GM23248 (cell line): ENCODE measurements at regions not wholly inside any gene's neighbourhood (a gene's known extent, or its start where the extent isn't known, plus 50 kb on each side); places are given as distances from the start of the nearest gene placed in this dataset.

Experiments used
- DNase-seq: peaks from one replicate; pipeline ENCODE4 v3.0.0-alpha.2; 2015
- H2AFZ ChIP-seq: fragments of 200-600 bp; sonication (generic); 2 replicates; pipeline ENCODE4 v1.6.1; 2016; ENCODE audit warnings: antibody characterized with exemption
- H3F3A ChIP-seq: fragments of 200-600 bp; sonication (generic); 2 replicates; pipeline ENCODE4 v1.6.1; 2016; ENCODE audit warnings: mild to moderate bottlenecking, antibody characterized with exemption, mixed run types; ENCODE audit not compliant: insufficient read depth
- H3K27ac ChIP-seq: fragments of 200-600 bp; sonication (generic); 2 replicates; pipeline ENCODE4 v1.5.1; 2016; ENCODE audit warnings: mild to moderate bottlenecking
- H3K27me3 ChIP-seq: fragments of 200-600 bp; sonication (generic); replicated peaks from 2 replicates; pipeline ENCODE4 v1.6.1; 2016; ENCODE audit warnings: mild to moderate bottlenecking; ENCODE audit not compliant: insufficient read depth
- H3K36me3 ChIP-seq: fragments of 200-600 bp; sonication (generic); 2 replicates; pipeline ENCODE4 v1.6.1; 2016; ENCODE audit warnings: low read depth, mild to moderate bottlenecking
- H3K4me1 ChIP-seq: fragments of 200-600 bp; sonication (generic); 2 replicates; pipeline ENCODE4 v1.6.1; 2016; ENCODE audit warnings: mild to moderate bottlenecking; ENCODE audit not compliant: insufficient read depth
- H3K4me2 ChIP-seq: fragments of 200-600 bp; sonication (generic); one replicate; pipeline ENCODE4 v1.6.1; 2016; ENCODE audit warnings: mild to moderate bottlenecking; ENCODE audit not compliant: unreplicated experiment
- H3K4me3 ChIP-seq: fragments of 200-600 bp; sonication (generic); 2 replicates; pipeline ENCODE4 v1.5.1; 2016; ENCODE audit warnings: mild to moderate bottlenecking
- H3K79me2 ChIP-seq: fragments of 200-600 bp; sonication (generic); 2 replicates; pipeline ENCODE4 v1.6.1; 2016; ENCODE audit warnings: mild to moderate bottlenecking; ENCODE audit not compliant: insufficient read depth
- H3K9ac ChIP-seq: fragments of 200-600 bp; sonication (generic); 2 replicates; pipeline ENCODE4 v1.6.1; 2016; ENCODE audit warnings: mild to moderate bottlenecking
- H3K9me2 ChIP-seq: fragments of 200-600 bp; sonication (generic); 2 replicates; pipeline ENCODE4 v1.6.1; 2016; ENCODE audit warnings: mixed run types, mild to moderate bottlenecking, moderate library complexity; ENCODE audit not compliant: insufficient read depth
- H3K9me3 ChIP-seq: fragments of 200-600 bp; sonication (generic); one replicate; pipeline ENCODE4 v1.6.1; 2017; ENCODE audit warnings: low read depth
- H4K20me1 ChIP-seq: fragments of 200-600 bp; sonication (generic); 2 replicates; pipeline ENCODE4 v1.6.0; 2016; ENCODE audit not compliant: insufficient read depth
- EZH2 ChIP-seq: fragments of 200-600 bp; sonication (generic); IDR thresholded peaks from 2 replicates; pipeline ENCODE4 v1.6.1; 2018; ENCODE audit warnings: antibody characterized with exemption, mild to moderate bottlenecking; ENCODE audit not compliant: insufficient read depth, poor library complexity, severe bottlenecking
- EZH2phosphoT487 ChIP-seq: fragments of 200-600 bp; sonication (generic); IDR thresholded peaks from 2 replicates; pipeline ENCODE4 v1.6.1; 2018; ENCODE audit warnings: antibody characterized with exemption, moderate library complexity, mild to moderate bottlenecking, low read depth; ENCODE audit not compliant: insufficient read depth
- WGBS, 2 experiments: methylation state at CpG; one replicate each; pipeline ENCODE4 v1.1.6; 2015 to 2017; ENCODE audit warnings: low lambda C conversion rate in 2 of 2, low coverage in 1 of 2; ENCODE audit errors: missing lambda C conversion rate in 2 of 2; 5-methylcytosine and 5-hydroxymethylcytosine counted together
- in situ Hi-C: fragments of 300-500 bp; cut with MboI; formaldehyde crosslinking; loops from 2 replicates; pipeline ENCODE4 v1.15.0; 2020

GRCh38 chr2:236641051-236641726, 71.6 kb downstream of the ACKR3 start:
- WGBS, 2 experiments = 90 to 91% methylated on average over 16 of the region's 16 CpGs
- DNase-seq = no peak
- H2AFZ ChIP-seq = no peak overlapping the region

GRCh38 chr2:236642125-236642524, 72.5 kb downstream of the ACKR3 start:
- 0 out of 2 replicates have a peak overlapping the region, but pooled peaks have one; percentile 16 for H3K4me3 ChIP-seq
- 9 to 11% methylated on average over 4 of the region's 4 CpGs for WGBS, 2 experiments
- peaks cover 21% of the 10 kb centered on the region for H3K4me1 ChIP-seq
- peak overlapping the region; percentile 67 for H3K9ac ChIP-seq
- no peaks in the 10 kb centered on the region for H3K9me3 ChIP-seq
- H3K9me2 ChIP-seq = no peaks in the 10 kb centered on the region
- in situ Hi-C loops = no loop called here
- H3K4me2 ChIP-seq = peak overlapping the region; percentile 48
- TF ChIP-seq EZH2phosphoT487 (no peak), EZH2 (no peak)
- no peaks in the 10 kb centered on the region for H3K27me3 ChIP-seq
- DNase-seq = peak; percentile 58
- peak overlapping the region; percentile 98 for H3K27ac ChIP-seq
- no peaks in the 10 kb centered on the region for H3K36me3 ChIP-seq
- H3K79me2 ChIP-seq = no peaks in the 10 kb centered on the region
- no peaks in the 10 kb centered on the region for H4K20me1 ChIP-seq
- H3F3A ChIP-seq = peaks cover 19% of the 10 kb centered on the region
- peak overlapping the region; percentile 39 for H2AFZ ChIP-seq

More at GRCh38 chr2:236641051-236641726, 71.6 kb downstream of the ACKR3 start:
- Histone ChIP-seq H3K27ac (no peak overlapping the region; the same call in 1 of the 2 replicates), H3K9ac (no peak overlapping the region), H4K20me1 (no peaks in the 10 kb centered on the region), H3K4me1 (peaks cover 21% of the 10 kb centered on the region), H3K9me3 (no peaks in the 10 kb centered on the region), H3K79me2 (no peaks in the 10 kb centered on the region), H3K27me3 (no peaks in the 10 kb centered on the region), H3K4me2 (no peak overlapping the region), H3K4me3 (no peak overlapping the region), H3F3A (peaks cover 19% of the 10 kb centered on the region), H3K9me2 (no peaks in the 10 kb centered on the region), H3K36me3 (no peaks in the 10 kb centered on the region)
- in situ Hi-C loops = no loop called here
- TF ChIP-seq EZH2phosphoT487 (no peak), EZH2 (no peak)

- Histone ChIP-seq H3K4me3 (peak overlapping the region; percentile 62), H3K9me2 (no peaks in the 10 kb centered on the region), H3K9me3 (no peaks in the 10 kb centered on the region), H3F3A (peaks cover 19% of the 10 kb centered on the region), H3K36me3 (no peaks in the 10 kb centered on the region), H3K4me2 (peak overlapping the region; percentile 88), H3K27me3 (no peaks in the 10 kb centered on the region), H2AFZ (peak overlapping the region; percentile 79), H3K9ac (peak overlapping the region; percentile 86), H3K79me2 (no peaks in the 10 kb centered on the region), H4K20me1 (no peaks in the 10 kb centered on the region), H3K4me1 (peaks cover 21% of the 10 kb centered on the region), H3K27ac (peak overlapping the region; percentile 98)
- DNase-seq = peak; percentile 99
- no peak for TF ChIP-seq EZH2phosphoT487
- no peak for TF ChIP-seq EZH2
- in situ Hi-C loops = no loop called here
- 1% methylated on average over 23 of the region's 23 CpGs for WGBS, 2 experiments
Observed at GRCh38 chr2:236642584-236643291, 73.1 kb downstream of the ACKR3 start.

- peak overlapping the region; percentile 98 for H3K27ac ChIP-seq
- H3K27me3 ChIP-seq = no peaks in the 10 kb centered on the region
- DNase-seq = no peak
- in situ Hi-C loops = no loop called here
- peak overlapping the region; percentile 86 for H3K9ac ChIP-seq
- H3K9me3 ChIP-seq = no peaks in the 10 kb centered on the region
- peak overlapping the region; percentile 88 for H3K4me2 ChIP-seq
- H3F3A ChIP-seq = peaks cover 19% of the 10 kb centered on the region
- 85 to 86% methylated on average over 8 of the region's 8 CpGs for WGBS, 2 experiments
- peak overlapping the region; percentile 62 for H3K4me3 ChIP-seq
- no peaks in the 10 kb centered on the region for H3K36me3 ChIP-seq
- no peaks in the 10 kb centered on the region for H3K79me2 ChIP-seq
- no peaks in the 10 kb centered on the region for H3K9me2 ChIP-seq
- H4K20me1 ChIP-seq = no peaks in the 10 kb centered on the region
- TF ChIP-seq EZH2 (no peak), EZH2phosphoT487 (no peak)
- H2AFZ ChIP-seq = 0 out of 2 replicates have a peak overlapping the region, but pooled peaks have one; percentile 79
- H3K4me1 ChIP-seq = peaks cover 21% of the 10 kb centered on the region
Observed at GRCh38 chr2:236643480-236643879, 73.9 kb downstream of the ACKR3 start.
